ENCODE measurements at regions not wholly inside any gene's neighbourhood (a gene's known extent, or its start where the extent isn't known, plus 50 kb on each side); places are given as distances from the start of the nearest gene placed in this dataset.
A peak's percentile ranks its signal among the peaks of the same experiment; 100 is the strongest.

DNA sequence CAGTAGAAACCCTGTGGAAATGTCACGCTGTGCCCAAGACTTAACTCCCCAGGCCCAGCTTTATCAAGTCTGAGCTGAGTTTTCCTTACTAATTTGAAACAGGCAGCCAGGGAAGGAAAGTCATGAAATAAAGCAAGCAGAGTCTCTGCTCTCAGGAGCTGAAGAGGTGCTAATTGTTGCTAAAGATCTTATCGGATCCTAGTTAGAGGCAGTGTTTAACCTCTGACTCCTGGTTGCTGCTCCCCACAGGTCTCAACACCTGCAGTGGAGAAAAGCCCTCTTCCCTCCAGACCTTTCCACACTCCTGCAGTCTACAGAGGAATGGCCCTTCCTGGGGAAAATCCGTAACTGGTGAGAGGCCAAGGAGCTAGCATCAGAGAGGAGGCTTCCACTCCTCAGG lies 628.2 kb downstream of the NTRK3 start:
- no peak for DNase-seq

DNA sequence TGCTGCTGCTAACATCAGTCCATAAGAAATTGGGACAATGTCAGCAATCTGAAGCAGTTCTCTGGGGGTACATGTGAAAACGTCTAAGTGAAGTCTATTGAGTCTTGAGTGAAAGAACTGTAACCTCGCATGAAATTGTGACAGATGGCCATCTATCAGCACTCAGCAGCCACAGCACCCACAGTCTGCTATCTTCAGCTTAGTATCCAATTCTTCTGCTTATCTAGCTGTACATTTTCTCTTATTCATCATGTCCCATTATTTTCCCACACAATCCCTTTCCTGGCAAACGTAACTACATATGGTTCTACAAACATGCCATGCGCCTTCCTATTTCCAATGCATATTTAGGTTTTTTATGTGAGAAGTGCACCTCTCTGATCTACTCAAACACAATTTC lies 629.7 kb downstream of the NTRK3 start:
- DNase-seq: no peak

- DNase-seq: no peak
Observed at GRCh38 chr15:87623832-87624231, 632.7 kb downstream of the NTRK3 start.

- DNase-seq: no peak
Observed at GRCh38 chr15:87620393-87620792, 636.1 kb downstream of the NTRK3 start.

- peak; percentile 88 for DNase-seq
Observed at GRCh38 chr15:87619161-87619960, 637.2 kb downstream of the NTRK3 start.

- no peak for DNase-seq
Observed at GRCh38 chr15:87618203-87618725, 638.3 kb downstream of the NTRK3 start.

- no peak for DNase-seq
Observed at GRCh38 chr15:87614704-87615103, 641.8 kb downstream of the NTRK3 start.

DNA sequence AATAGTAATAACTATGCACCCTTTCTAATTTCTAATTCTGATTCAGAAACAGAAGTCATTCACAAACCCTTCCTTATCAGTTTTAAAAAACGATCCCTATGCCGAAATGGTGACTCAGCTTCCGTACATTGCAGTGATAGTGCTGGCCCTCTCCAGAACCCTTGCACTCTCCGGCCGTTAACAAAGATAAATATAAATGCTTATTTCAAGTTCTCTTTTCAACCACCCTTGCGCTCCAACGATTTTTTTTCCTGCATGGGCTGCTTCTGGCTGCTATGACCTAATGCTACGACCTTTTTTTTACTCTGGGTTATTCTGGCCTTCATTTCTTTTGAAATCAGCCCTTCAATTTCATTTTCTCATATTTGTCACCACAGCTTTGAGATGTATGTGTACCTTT lies 646.2 kb downstream of the NTRK3 start:
- DNase-seq: peak; percentile 97

DNA sequence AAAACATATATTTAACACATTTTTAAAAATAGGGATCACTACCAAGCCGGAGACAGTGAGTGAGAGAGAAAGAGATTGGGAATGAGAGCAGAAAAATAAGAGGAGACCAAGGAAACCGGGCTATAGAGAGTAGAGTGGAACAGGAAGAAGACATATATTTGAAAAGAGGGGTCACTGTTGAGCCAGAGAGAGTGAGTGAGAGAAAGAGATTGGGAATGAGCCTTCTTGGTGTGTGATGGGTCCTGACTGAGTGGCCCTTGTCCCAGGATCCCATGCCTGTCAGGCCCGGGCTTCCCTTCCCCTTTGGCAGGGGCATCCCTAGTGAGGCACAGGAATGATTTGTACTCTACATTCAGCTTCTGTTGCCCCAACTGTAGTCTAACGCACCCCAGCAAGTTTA lies 646.6 kb downstream of the NTRK3 start:
- no peak for DNase-seq

DNA sequence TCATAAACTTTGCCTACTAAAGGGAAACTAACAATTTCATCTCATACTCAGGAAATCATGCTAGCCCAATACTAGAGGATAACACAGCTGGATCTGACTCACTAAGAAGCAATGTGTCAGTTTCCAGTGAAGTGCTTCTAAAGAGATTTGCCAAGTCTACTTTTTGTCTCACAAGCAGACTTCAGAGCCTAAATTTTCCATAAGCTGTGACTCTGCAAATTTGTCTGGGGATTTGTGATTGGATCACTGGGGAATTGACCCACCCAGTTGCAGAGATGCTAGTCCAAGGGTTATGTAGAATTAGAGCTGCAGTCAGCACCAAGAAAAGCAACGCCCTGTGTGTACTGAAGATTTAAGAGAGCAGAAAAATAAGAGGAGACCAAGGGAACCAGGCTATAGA lies 647.1 kb downstream of the NTRK3 start:
- peak; percentile 99 for DNase-seq

DNA sequence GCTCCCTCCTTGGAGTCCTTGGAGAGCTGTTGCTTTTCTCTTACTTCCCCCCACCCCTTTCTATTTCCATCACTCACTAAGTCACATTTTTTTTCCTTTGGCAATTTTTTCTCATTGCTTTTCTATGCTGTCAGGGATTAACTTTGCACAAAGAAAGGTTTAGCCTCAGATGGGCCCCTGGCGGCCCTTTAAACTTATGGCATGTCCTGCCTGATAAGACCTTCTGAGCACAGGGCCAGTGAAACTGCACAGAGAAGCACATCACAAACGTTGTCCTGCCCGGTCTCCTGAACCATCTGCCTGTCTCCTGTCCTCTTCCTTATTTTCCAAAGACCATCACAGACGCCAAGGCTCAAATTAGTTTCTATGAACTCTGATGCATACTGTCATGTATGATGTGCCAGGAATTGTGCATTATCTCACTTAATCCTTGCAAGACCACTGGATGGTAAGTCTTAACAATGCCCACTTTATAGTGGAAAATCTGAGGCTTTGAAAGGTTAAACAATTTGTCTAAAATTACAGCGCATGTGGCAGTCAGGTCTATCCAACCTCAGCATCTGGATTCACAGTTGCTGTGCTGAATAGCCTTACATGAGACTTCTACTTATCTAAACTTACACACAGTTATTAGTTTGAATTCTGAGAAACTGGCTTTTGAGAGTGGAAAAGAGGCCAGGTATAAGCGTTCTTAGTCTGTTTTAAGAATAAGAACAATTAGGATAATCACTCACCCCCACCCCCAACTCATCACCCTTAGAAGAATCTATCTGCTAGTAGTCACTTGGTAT lies 648.1 kb downstream of the NTRK3 start:
- no peak for DNase-seq

GRCh38 chr15:87606971-87607370 lies 649.6 kb downstream of the NTRK3 start:
- no peak for DNase-seq

- DNase-seq: no peak
Observed at GRCh38 chr15:87604857-87605446, 651.6 kb downstream of the NTRK3 start.

GRCh38 chr15:87602371-87602770 lies 654.2 kb downstream of the NTRK3 start:
- DNase-seq: no peak

DNA sequence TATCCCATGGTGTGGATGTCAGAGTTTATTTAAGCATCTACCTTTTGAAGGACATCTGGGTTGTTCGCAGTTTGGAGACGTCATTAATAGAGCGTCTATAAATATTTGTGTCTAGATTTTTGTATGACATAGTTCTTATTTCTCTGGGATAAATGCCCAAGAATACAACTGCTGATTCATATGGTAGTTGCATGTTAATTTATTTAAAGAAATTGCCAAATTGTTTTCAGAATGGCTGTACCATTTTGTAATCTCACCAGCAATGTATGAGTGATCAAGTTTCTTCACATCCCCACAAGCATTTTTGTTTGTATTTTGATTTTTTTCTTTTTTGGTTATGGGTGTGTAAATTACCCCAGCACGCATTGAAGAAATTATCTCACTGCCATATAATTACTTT lies 656.9 kb downstream of the NTRK3 start:
- DNase-seq: no peak

GRCh38 chr15:87597346-87598052 lies 659.0 kb downstream of the NTRK3 start:
- peak; percentile 51 for DNase-seq

- no peak for DNase-seq
Observed at GRCh38 chr15:87591582-87591981, 665.0 kb downstream of the NTRK3 start.

DNA sequence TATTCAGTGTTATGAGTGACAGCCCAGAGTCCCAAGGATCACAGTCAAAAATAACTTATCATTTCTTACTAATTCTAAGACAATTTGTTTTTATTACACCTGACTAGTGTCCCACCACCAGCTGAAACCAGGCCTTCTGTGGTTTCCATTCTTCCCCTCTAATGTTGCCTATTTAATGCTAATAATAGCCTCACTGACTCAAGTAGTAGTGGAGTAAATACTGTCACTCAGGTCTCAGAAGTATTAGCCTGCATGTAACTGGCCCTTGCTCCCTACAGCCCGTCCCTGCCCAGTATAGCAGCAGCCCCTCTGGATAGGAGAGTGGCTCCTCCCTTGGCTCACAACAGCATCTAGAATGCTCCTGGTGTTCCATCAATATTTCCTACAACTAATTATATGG lies 665.5 kb downstream of the NTRK3 start:
- DNase-seq: no peak

- DNase-seq: no peak
Observed at GRCh38 chr15:87589134-87589533, 667.4 kb downstream of the NTRK3 start.

DNA sequence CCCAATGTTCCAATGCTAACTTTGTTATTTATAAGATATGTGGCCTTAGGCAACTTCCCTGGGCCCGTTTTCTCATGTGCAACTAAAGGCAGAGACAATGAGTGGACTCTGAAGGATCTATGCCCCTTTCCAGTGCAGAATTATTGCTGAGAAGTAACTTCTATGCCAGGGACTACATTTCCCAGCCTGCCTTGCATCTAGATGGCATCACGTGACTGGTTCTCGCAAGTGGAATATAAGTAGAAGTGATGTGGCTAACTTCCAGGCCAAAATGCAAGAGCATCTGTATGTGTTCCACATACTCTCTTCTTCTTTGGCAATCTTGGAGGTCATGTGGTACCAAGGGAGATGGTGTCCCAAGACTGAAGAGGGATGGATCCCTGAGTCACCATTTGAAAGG lies 674.4 kb downstream of the NTRK3 start:
- DNase-seq: no peak

DNA sequence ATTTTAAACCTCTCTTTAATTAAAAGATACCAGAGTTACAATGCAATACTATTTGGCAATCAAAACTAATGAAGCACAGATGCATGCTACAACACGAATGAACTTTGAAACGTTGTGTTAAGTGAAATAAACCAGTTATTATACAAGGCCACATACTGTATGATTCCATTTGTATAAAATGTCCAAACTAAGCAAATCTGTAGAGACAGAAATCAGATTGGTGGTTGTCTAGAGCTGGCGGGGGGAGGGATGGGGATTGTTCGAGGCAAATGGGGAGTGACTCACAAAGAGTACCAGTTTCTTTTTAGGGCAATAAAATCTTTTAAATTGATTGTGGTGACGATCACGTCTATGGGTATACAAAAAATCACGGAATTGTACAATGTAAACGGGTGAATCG lies 677.0 kb downstream of the NTRK3 start:
- no peak for DNase-seq

GRCh38 chr15:87578776-87579175 lies 677.8 kb downstream of the NTRK3 start:
- DNase-seq: no peak

GRCh38 chr15:87577336-87577735 lies 679.2 kb downstream of the NTRK3 start:
- no peak for DNase-seq

All from NCI-H226 (cell line).